Lower leg skin (tissue), 3 donors: ENCODE measurements at regions not wholly inside any gene's neighbourhood (a gene's known extent, or its start where the extent isn't known, plus 50 kb on each side); places are given as distances from the start of the nearest gene placed in this dataset.

ENCODE experiments used
- POLR2A ChIP-seq, 2 donors: fragments of 450-650 bp; IDR thresholded peaks; one replicate each; pipeline ENCODE4 v1.6.1; 2016 to 2017; ENCODE audit warnings: antibody characterized with exemption in 2 of 2, mild to moderate bottlenecking in 1 of 2, moderate library complexity in 1 of 2
- TF ChIP-seq, protein P1 (sequence below), 3 donors: fragments of 450-650 bp; IDR thresholded peaks; one replicate each; pipeline ENCODE4 v1.5.1; 2016; ENCODE audit warnings: antibody characterized with exemption in 3 of 3, mild to moderate bottlenecking in 3 of 3, moderate library complexity in 2 of 3

DNA sequence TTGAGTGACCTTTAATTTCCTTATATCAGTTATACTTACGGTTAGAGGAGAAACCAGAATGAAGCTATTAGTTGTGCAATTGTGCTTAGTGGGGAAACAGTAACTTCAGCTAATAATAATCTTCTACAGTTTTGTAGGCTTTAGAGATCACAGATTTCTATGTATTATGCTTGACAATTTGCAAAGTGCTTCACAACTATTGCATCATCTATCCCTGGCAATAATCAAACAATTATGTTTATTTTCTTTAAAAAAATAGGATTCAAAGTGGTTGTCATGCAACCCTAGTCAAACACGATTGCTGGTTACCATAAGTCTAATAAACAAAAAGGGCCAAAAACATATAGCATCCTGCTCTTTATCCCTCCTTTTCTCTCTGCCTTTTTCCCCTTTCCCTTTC lies 530.3 kb downstream of the NXPH1 start:
- TF ChIP-seq POLR2A (IDR thresholded peaks at IDR 0.05), result no peak
- TF ChIP-seq, protein P1, sequence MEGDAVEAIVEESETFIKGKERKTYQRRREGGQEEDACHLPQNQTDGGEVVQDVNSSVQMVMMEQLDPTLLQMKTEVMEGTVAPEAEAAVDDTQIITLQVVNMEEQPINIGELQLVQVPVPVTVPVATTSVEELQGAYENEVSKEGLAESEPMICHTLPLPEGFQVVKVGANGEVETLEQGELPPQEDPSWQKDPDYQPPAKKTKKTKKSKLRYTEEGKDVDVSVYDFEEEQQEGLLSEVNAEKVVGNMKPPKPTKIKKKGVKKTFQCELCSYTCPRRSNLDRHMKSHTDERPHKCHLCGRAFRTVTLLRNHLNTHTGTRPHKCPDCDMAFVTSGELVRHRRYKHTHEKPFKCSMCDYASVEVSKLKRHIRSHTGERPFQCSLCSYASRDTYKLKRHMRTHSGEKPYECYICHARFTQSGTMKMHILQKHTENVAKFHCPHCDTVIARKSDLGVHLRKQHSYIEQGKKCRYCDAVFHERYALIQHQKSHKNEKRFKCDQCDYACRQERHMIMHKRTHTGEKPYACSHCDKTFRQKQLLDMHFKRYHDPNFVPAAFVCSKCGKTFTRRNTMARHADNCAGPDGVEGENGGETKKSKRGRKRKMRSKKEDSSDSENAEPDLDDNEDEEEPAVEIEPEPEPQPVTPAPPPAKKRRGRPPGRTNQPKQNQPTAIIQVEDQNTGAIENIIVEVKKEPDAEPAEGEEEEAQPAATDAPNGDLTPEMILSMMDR (IDR thresholded peaks at IDR 0.05), result no peak
